ENCODE measurements at regions not wholly inside any gene's neighbourhood (a gene's known extent, or its start where the extent isn't known, plus 50 kb on each side); places are given as distances from the start of the nearest gene placed in this dataset.

DNA sequence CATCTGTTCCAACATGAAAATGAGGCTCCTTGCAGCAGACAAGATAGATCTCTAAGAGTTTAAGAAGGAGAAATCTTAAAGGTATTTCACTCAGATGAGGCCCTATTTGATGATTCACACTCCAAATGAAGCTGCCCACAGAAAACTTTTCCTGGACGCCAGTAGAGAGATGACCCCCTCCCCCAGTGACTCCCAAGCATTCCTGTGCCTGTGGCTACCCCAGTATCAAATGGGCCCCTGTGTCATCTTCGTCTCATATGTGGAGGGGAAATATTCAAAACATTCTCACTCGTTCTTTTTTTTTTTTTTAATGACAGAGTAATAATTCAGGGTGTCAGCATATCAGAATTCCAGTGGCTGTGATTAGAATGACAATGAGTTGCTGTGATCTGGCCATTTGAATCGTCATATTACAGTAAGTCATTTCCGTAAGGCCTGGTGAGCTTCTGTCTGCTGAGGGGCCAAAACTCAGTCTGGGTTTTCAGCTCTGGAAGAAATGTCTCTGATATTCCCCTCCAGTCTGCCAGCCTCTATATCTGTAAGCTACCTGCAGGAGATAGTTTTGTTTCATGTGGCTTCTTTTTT is 194.7 kb downstream of the URI1 start:
- Histone ChIP-seq H3K9ac (no peak overlapping the region), H3K36me3 (ENCODE audit: insufficient read depth) (no peaks in the 10 kb centered on the region), H3K27me3 (ENCODE audit: insufficient read depth, low read depth) (no peaks in the 10 kb centered on the region), H3K4me1 (ENCODE audit: low read depth, poor library complexity, severe bottlenecking) (no peaks in the 10 kb centered on the region), H3K4me3 (IDR thresholded peaks at IDR 0.05; ENCODE audit: insufficient read depth, low read depth, low read length) (no peak overlapping the region), H3K79me2 (ENCODE audit: insufficient read depth, low read depth) (no peaks in the 10 kb centered on the region), H3K4me2 (no peak overlapping the region), H2AFZ (ENCODE audit: low read depth) (no peak overlapping the region), H4K20me1 (ENCODE audit: insufficient read depth) (no peaks in the 10 kb centered on the region), H3K27ac (no peak overlapping the region)
- TF ChIP-seq, protein P1, sequence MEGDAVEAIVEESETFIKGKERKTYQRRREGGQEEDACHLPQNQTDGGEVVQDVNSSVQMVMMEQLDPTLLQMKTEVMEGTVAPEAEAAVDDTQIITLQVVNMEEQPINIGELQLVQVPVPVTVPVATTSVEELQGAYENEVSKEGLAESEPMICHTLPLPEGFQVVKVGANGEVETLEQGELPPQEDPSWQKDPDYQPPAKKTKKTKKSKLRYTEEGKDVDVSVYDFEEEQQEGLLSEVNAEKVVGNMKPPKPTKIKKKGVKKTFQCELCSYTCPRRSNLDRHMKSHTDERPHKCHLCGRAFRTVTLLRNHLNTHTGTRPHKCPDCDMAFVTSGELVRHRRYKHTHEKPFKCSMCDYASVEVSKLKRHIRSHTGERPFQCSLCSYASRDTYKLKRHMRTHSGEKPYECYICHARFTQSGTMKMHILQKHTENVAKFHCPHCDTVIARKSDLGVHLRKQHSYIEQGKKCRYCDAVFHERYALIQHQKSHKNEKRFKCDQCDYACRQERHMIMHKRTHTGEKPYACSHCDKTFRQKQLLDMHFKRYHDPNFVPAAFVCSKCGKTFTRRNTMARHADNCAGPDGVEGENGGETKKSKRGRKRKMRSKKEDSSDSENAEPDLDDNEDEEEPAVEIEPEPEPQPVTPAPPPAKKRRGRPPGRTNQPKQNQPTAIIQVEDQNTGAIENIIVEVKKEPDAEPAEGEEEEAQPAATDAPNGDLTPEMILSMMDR (conservative IDR thresholded peaks at IDR 0.05; ENCODE audit: low read depth, low read length): no peak

DNA sequence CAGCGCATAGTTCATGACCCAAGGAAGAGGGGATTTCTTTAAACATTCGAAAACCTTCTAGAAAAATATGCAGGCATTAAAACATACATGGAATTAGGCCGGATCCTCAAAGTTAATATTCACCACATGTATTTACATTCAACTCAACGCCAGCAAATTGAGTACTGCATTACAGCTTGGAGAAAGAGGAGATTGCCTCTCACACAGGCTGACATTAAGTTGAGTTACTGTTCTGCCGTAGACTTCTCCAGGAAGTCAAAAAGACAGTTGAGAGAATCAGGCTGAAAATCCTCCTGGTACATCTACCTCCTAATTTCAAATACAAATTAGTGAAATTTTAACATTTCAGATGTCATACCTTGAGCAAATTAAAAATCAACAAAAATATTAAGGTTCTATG is 195.7 kb downstream of the URI1 start:
- H3K4me3 ChIP-seq (IDR thresholded peaks at IDR 0.05; ENCODE audit: insufficient read depth, low read depth, low read length): no peak overlapping the region
- H3K36me3 ChIP-seq (ENCODE audit: insufficient read depth): no peaks in the 10 kb centered on the region
- H3K4me2 ChIP-seq: no peak overlapping the region
- no peak overlapping the region for H2AFZ ChIP-seq (ENCODE audit: low read depth)
- TF ChIP-seq, protein P1 (conservative IDR thresholded peaks at IDR 0.05; ENCODE audit: low read depth, low read length): no peak
- no peaks in the 10 kb centered on the region for H3K79me2 ChIP-seq (ENCODE audit: insufficient read depth, low read depth)
- H3K27ac ChIP-seq: no peak overlapping the region
- H3K9ac ChIP-seq: no peak overlapping the region
- H3K4me1 ChIP-seq (ENCODE audit: low read depth, poor library complexity, severe bottlenecking): no peaks in the 10 kb centered on the region
- H3K27me3 ChIP-seq (ENCODE audit: insufficient read depth, low read depth): no peaks in the 10 kb centered on the region
- no peaks in the 10 kb centered on the region for H4K20me1 ChIP-seq (ENCODE audit: insufficient read depth)

DNA sequence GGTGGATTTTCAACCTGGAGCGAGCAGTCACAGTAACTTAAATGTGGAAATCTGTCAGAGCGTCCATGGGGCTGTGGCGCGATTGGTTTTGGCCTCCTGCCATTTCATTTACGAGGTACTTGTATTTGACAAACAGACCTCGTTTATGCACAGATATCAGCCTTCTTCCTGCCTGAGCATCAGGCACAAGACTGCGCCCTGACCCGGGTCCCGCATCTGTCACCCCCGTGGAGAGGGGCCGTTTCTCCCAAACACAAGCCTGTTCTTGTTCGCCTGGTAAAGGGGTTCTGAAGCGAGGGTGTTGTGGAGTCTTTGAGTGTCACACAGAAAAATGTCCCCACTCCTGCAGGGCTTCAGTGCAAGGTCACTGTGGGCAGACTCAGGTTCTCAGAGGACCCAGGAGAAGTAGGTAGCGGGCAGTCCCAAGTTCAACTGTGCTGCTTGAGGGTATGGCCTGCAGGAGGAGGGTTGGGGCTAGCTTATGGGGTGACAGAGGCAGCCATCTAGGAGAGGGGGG is 202.3 kb downstream of the URI1 start:
- no peaks in the 10 kb centered on the region for H3K27me3 ChIP-seq (ENCODE audit: insufficient read depth, low read depth)
- TF ChIP-seq, protein P1 (conservative IDR thresholded peaks at IDR 0.05; ENCODE audit: low read depth, low read length): no peak
- no peak overlapping the region for H3K27ac ChIP-seq
- no peaks in the 10 kb centered on the region for H3K4me1 ChIP-seq (ENCODE audit: low read depth, poor library complexity, severe bottlenecking)
- no peaks in the 10 kb centered on the region for H3K36me3 ChIP-seq (ENCODE audit: insufficient read depth)
- no peak overlapping the region for H3K9ac ChIP-seq
- H4K20me1 ChIP-seq (ENCODE audit: insufficient read depth): no peaks in the 10 kb centered on the region
- H3K4me2 ChIP-seq: no peak overlapping the region
- H3K79me2 ChIP-seq (ENCODE audit: insufficient read depth, low read depth): no peaks in the 10 kb centered on the region
- no peak overlapping the region for H3K4me3 ChIP-seq (IDR thresholded peaks at IDR 0.05; ENCODE audit: insufficient read depth, low read depth, low read length)
- H2AFZ ChIP-seq (ENCODE audit: low read depth): no peak overlapping the region

DNA sequence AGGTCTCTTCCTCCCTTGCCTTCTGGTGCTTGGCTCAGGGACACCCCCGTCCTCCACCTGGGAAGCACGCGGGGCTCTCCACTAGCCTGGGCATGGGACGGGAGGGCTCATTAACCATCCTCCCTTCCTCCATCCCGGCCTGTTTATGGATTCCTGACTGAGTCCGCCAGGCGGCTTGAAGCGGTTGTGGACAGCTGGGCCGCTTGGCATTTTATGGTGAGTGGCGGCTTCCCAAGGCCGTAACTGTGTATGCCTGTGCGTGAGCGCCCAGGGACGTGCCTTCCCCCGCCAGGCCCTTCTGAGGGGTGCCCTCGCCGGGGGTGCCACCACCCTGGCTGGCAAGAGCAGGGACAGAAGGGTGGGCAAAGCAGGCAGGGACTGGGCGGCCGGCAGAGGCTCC is 202.8 kb downstream of the URI1 start:
- Histone ChIP-seq H3K4me3 (IDR thresholded peaks at IDR 0.05; ENCODE audit: insufficient read depth, low read depth, low read length) (no peak overlapping the region), H4K20me1 (ENCODE audit: insufficient read depth) (no peaks in the 10 kb centered on the region), H3K4me2 (no peak overlapping the region), H3K27me3 (ENCODE audit: insufficient read depth, low read depth) (no peaks in the 10 kb centered on the region), H3K79me2 (ENCODE audit: insufficient read depth, low read depth) (no peaks in the 10 kb centered on the region), H2AFZ (ENCODE audit: low read depth) (no peak overlapping the region), H3K4me1 (ENCODE audit: low read depth, poor library complexity, severe bottlenecking) (no peaks in the 10 kb centered on the region), H3K27ac (no peak overlapping the region), H3K9ac (no peak overlapping the region), H3K36me3 (ENCODE audit: insufficient read depth) (no peaks in the 10 kb centered on the region)
- TF ChIP-seq, protein P1 (conservative IDR thresholded peaks at IDR 0.05; ENCODE audit: low read depth, low read length): no peak
